Astrocyte of the cerebellum (primary cell): ENCODE measurements at regions not wholly inside any gene's neighbourhood (a gene's known extent, or its start where the extent isn't known, plus 50 kb on each side); places are given as distances from the start of the nearest gene placed in this dataset.

Source experiments
- DNase-seq: peaks from one replicate; pipeline ENCODE4 v3.0.0-alpha.2; 2011; ENCODE audit warnings: low read depth
- H3K4me3 ChIP-seq: 2 replicates; pipeline ENCODE4 v1.5.1; 2011; ENCODE audit warnings: mild to moderate bottlenecking, low read depth, low read length, moderate library complexity
- CTCF ChIP-seq: IDR thresholded peaks from 2 replicates; pipeline ENCODE4 v1.5.1; 2012; ENCODE audit warnings: low read length, low read depth, moderate library complexity, mild to moderate bottlenecking; ENCODE audit errors: missing control alignments
- in situ Hi-C: cut with HindIII; loops from 2 replicates; pipeline ENCODE4 v1.10.0; 2017; ENCODE audit warnings: low sequenced_read_pairs

DNA sequence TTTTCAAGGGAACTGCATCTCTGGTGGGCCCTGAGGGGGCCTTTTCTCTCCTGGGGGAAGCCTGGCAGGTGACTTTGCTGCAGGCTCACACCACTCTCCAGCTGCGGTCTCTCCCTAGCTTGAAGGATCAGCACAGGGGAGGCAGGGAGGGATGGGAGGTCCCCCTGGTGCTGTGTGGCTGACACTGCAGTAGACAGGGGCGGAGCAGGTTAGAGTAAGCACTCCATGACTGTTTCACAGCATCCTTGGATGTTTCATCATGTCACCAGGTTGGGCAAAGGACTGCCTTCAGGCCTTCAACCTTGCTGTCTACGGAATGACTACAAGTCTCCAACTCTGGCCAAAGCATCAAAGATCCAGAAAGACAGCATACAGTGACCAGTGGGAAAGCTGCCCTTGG is 470.7 kb downstream of the CDK5RAP2 start:
- TF ChIP-seq CTCF, result no peak
- in situ Hi-C loops, result no loop called here
- H3K4me3 ChIP-seq, result no peak overlapping the region
- no peak for DNase-seq

DNA sequence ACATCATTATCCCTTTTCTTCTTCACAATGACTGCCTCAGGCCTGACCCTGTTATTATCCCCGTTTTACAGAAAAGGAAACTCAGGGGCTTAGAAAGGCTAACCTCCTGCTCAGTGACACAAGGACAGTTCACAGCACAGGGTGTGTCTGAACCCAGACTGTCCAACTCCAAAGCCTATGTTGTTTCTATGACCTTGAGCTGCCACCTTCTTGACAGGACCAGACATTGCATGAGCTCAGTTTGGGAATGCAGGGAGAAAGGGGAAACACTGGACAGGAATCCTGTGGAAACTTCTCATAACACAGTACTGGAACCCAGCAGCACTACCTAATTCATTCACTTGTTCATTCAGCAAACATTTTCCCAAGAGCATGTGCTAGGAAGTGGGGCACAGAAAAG is 472.8 kb downstream of the CDK5RAP2 start:
- no peak for DNase-seq
- H3K4me3 ChIP-seq, result no peak overlapping the region
- no peak for TF ChIP-seq CTCF
- in situ Hi-C loops, result no loop called here

- TF ChIP-seq CTCF, result no peak
- no peak overlapping the region for H3K4me3 ChIP-seq
- in situ Hi-C loops, result no loop called here
- DNase-seq, result no peak
These were observed 475.2 kb downstream of the CDK5RAP2 start for GRCh38 chr9:120104771-120105170.

GRCh38 chr9:120100595-120100994 is 479.4 kb downstream of the CDK5RAP2 start:
- DNase-seq, result no peak
- in situ Hi-C loops, result no loop called here
- no peak overlapping the region for H3K4me3 ChIP-seq
- no peak for TF ChIP-seq CTCF

DNA sequence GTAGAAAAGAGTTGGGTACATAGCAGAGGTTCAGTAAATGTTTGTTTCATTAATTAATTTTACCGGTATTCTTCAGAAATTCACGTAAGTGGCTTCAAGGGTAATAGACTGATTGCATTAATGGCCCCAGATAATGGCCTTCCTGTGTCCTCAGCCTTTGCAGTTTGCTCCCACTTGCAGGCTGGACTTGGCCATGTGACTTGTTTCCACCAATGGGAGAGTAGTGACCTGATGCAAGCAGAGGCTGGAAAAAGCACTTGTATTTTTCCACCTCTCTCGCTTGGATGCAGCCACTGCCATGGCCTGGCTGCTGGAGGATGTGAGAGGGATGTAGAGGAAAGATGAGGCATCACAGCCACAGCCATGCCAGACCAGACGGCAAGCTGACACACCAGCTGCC is 480.9 kb downstream of the CDK5RAP2 start:
- no peak for DNase-seq
- TF ChIP-seq CTCF, result no peak
- H3K4me3 ChIP-seq, result no peak overlapping the region
- in situ Hi-C loops, result no loop called here

- DNase-seq, result no peak
- in situ Hi-C loops, result no loop called here
- no peak overlapping the region for H3K4me3 ChIP-seq
- no peak for TF ChIP-seq CTCF
These were observed 481.4 kb downstream of the CDK5RAP2 start for GRCh38 chr9:120098584-120098983.

DNA sequence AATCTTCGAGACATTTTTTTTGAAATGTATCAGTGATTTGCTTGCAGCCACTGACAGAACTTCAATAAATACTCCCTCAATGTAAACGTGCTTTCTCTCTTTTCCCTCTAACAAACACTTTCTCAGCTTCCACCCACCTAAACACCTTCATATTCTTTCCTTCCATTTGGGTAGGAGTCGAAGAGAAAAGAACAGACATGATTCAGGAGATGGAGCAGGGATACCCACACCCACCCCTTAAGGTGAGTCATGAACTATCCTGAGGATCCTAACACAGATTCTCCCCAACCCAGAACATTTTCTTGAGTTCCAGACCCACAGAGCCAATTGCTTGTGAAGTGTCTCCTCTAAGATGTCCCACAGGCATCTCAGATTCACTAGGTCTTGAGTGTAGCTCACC is 488.8 kb downstream of the CDK5RAP2 start:
- TF ChIP-seq CTCF, result no peak
- in situ Hi-C loops, result loop anchor here (5.0 kb wide), 1 partner anchor 99 kb away; no protein-coding TSS in a partner anchor
- H3K4me3 ChIP-seq, result no peak overlapping the region
- no peak for DNase-seq
